Endothelial cell of umbilical vein (primary cell): ENCODE measurements at regions not wholly inside any gene's neighbourhood (a gene's known extent, or its start where the extent isn't known, plus 50 kb on each side); places are given as distances from the start of the nearest gene placed in this dataset.

Experiments used
- BruUV-seq: library from RNA; stranded (reverse); fragments of 400-500 nt; replicated peaks from 2 replicates; lab custom pipeline; 2021; lab: Mats Ljungman, UMichigan
- CTCF ChIA-PET: fragments of 300-600, 350-600 bp; sonication (Branson Sonifier 250); formaldehyde crosslinking; loops from one replicate; lab custom pipeline; 2021; ENCODE audit warnings: antibody characterized with exemption, inconsistent platforms; lab: Charles Lee
- POLR2A ChIA-PET: fragments of 300-600, 350-600 bp; sonication (Branson Sonifier 250); formaldehyde crosslinking; loops from one replicate; lab custom pipeline; 2021; ENCODE audit warnings: antibody characterized with exemption, inconsistent platforms; lab: Charles Lee
- DNase-seq: peaks from one replicate; pipeline ENCODE4 v3.0.0-alpha.2; 2011; ENCODE audit warnings: low read depth, low spot score
- FAIRE-seq: peaks from 2 replicates; lab custom pipeline; 2011; peaks lifted over from hg19 to GRCh38; lab: Jason Lieb, UNC
- H2AFZ ChIP-seq: 2 replicates; pipeline ENCODE4 v1.6.0; 2012; ENCODE audit warnings: low read depth, low read length, control low read depth, inconsistent platforms
- H3K27ac ChIP-seq: 2 replicates; pipeline ENCODE4 v1.5.1; 2011; ENCODE audit warnings: low read depth, mild to moderate bottlenecking, control low read depth, low read length, moderate library complexity; ENCODE audit not compliant: insufficient read depth
- H3K27me3 ChIP-seq, 2 experiments: 2 replicates each; pipeline versions ENCODE4 v1.6.0 to v1.6.1; 2011; ENCODE audit warnings: low read length in 2 of 2, mixed read lengths in 1 of 2; ENCODE audit not compliant: control insufficient read depth in 2 of 2, insufficient read depth in 2 of 2
- H3K36me3 ChIP-seq, 2 experiments: 2 replicates in 1 of 2; 3 replicates in 1 of 2; pipeline ENCODE4 v1.5.1; 2011; ENCODE audit warnings: low read length in 2 of 2, mild to moderate bottlenecking in 1 of 2, moderate library complexity in 1 of 2; ENCODE audit not compliant: control insufficient read depth in 2 of 2, insufficient read depth in 2 of 2; ENCODE audit errors: extremely low read depth in 1 of 2
- H3K4me1 ChIP-seq: 3 replicates; pipeline ENCODE4 v1.5.1; 2011; ENCODE audit warnings: mild to moderate bottlenecking, low read length; ENCODE audit not compliant: control insufficient read depth, insufficient read depth; ENCODE audit errors: extremely low read depth
- H3K4me2 ChIP-seq: 2 replicates; pipeline ENCODE4 v1.6.1; 2011; ENCODE audit warnings: low read length, control low read depth, mixed read lengths; ENCODE audit not compliant: insufficient read depth
- H3K4me3 ChIP-seq, 3 experiments: fragments of 200-600 bp in 1 of 3; sonication (generic), shearing (Covaris generic) in 1 of 3; replicated peaks in 1 of 3; 2 replicates each; pipeline ENCODE4 v1.5.1; 2011 to 2016; ENCODE audit warnings: control low read depth in 3 of 3, low read length in 3 of 3, mild to moderate bottlenecking in 2 of 3, inconsistent platforms in 1 of 3, low read depth in 1 of 3, moderate library complexity in 1 of 3; ENCODE audit not compliant: insufficient read depth in 1 of 3
- H3K79me2 ChIP-seq: 2 replicates; pipeline ENCODE4 v1.6.0; 2012; ENCODE audit warnings: low read length, inconsistent platforms; ENCODE audit not compliant: control insufficient read depth, insufficient read depth
- H3K9ac ChIP-seq: replicated peaks from 2 replicates; pipeline ENCODE3; 2011; ENCODE audit warnings: low read length, control low read depth; ENCODE audit not compliant: insufficient read depth; ENCODE audit errors: extremely low read depth
- H3K9me1 ChIP-seq: replicated peaks from 3 replicates; pipeline ENCODE4 v1.6.0; 2011; ENCODE audit warnings: mild to moderate bottlenecking, low read length; ENCODE audit not compliant: control insufficient read depth, insufficient read depth; ENCODE audit errors: extremely low read depth
- H3K9me3 ChIP-seq: replicated peaks from 2 replicates; pipeline ENCODE4 v1.5.1; 2012; ENCODE audit warnings: low read length, inconsistent platforms; ENCODE audit not compliant: control insufficient read depth, insufficient read depth
- H4K20me1 ChIP-seq: replicated peaks from 2 replicates; pipeline ENCODE3; 2011; ENCODE audit warnings: mild to moderate bottlenecking, low read length; ENCODE audit not compliant: control insufficient read depth, insufficient read depth; ENCODE audit errors: extremely low read depth
- EZH2 ChIP-seq: IDR thresholded peaks from 2 replicates; pipeline ENCODE4 v1.6.1; 2012; ENCODE audit warnings: borderline replicate concordance, low read depth, mild to moderate bottlenecking, moderate library complexity, low read length, inconsistent platforms; ENCODE audit not compliant: severe bottlenecking
- FOS ChIP-seq: IDR thresholded peaks from 2 replicates; pipeline ENCODE4 v1.6.1; 2011; ENCODE audit warnings: mild to moderate bottlenecking, low read length, moderate library complexity, borderline replicate concordance; ENCODE audit not compliant: insufficient read depth
- GATA2 ChIP-seq: IDR thresholded peaks from 2 replicates; pipeline ENCODE4 v1.7.0; 2011; ENCODE audit warnings: low read depth, mild to moderate bottlenecking, moderate library complexity, mixed read lengths, low read length; ENCODE audit not compliant: insufficient read length, insufficient read depth
- JUN ChIP-seq: IDR thresholded peaks from 2 replicates; pipeline ENCODE4 v1.6.1; 2011; ENCODE audit warnings: borderline replicate concordance, low read depth; ENCODE audit not compliant: insufficient read length, insufficient read depth
- MAX ChIP-seq: IDR thresholded peaks from 2 replicates; pipeline ENCODE4 v1.6.1; 2011; ENCODE audit not compliant: insufficient read depth, insufficient read length
- MYC ChIP-seq: IDR thresholded peaks from one replicate; pipeline ENCODE4 v1.6.1; 2011; ENCODE audit warnings: mild to moderate bottlenecking, low read depth, low read length
- POLR2A ChIP-seq: IDR thresholded peaks from 2 replicates; pipeline ENCODE4 v1.6.1; 2012; ENCODE audit warnings: low read depth, mild to moderate bottlenecking, control low read depth, low read length
- POLR2AphosphoS5 ChIP-seq: IDR thresholded peaks from 2 replicates; pipeline ENCODE4 v1.6.1; 2012; ENCODE audit warnings: low read depth, mild to moderate bottlenecking, control low read depth, low read length, moderate library complexity; ENCODE audit not compliant: insufficient read depth
- dilution Hi-C: fragments of 300-500 bp; cut with MboI; formaldehyde crosslinking; loops from one replicate; pipeline ENCODE4 v1.15.0; 2019; ENCODE audit warnings: low sequenced_read_pairs; ENCODE audit not compliant: extremely low pct_ligation_motif_present
- intact Hi-C: fragments of 100-400 bp; cut with micrococcal nuclease; formaldehyde crosslinking; loops from one replicate; pipeline ENCODE4 v1.10.0; 2022
- TF ChIP-seq, protein P1 (sequence below), 2 donors: IDR thresholded peaks; 1 replicate in 1 of 2; 2 replicates in 1 of 2; pipeline ENCODE4 v1.5.1; 2011; ENCODE audit warnings: low read length in 2 of 2, mild to moderate bottlenecking in 2 of 2, moderate library complexity in 2 of 2, control low read depth in 1 of 2, inconsistent platforms in 1 of 2, low read depth in 1 of 2; ENCODE audit not compliant: insufficient read depth in 1 of 2; ENCODE audit errors: extremely low read depth in 1 of 2

DNA sequence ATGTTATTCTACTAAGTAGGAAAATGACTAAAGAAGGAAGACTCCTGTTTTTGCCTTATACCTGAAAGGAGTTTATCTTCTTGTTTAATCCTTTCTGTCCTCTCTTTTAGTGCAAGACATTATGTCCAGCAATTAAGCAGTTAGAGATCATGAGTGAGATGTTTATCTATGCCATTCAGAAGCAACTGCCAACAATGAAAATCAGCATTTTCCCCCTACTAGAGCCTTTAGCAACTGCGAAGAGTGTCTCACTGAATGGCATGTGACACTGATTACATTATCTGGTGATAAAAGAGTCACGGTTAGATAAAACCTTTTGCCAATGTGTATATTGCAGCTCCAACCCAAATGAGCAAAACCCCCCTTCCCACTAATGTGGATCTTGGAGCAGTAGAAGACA is 357.7 kb upstream of the SYT4 start:
- intact Hi-C loops, result no loop called here

More for the DNA sequence above, 357.7 kb upstream of the SYT4 start:
- Histone ChIP-seq H3K4me1 (no peaks in the 10 kb centered on the region), H2AFZ (no peak overlapping the region), H3K36me3 (no peaks in the 10 kb centered on the region), H3K27me3 (no peaks in the 10 kb centered on the region), H3K79me2 (no peaks in the 10 kb centered on the region), H3K4me2 (no peak overlapping the region), H3K27ac (no peak overlapping the region), H3K9me3 (no peaks in the 10 kb centered on the region), H3K9ac (no peak overlapping the region), H3K4me3 (no peak overlapping the region), H3K9me1 (no peaks in the 10 kb centered on the region), H4K20me1 (no peaks in the 10 kb centered on the region)
- BruUV-seq, result no TSS peak
- dilution Hi-C loops, result no loop called here
- ChIA-PET POLR2A (no interaction called here), CTCF (no interaction called here)
- DNase-seq (no peak), FAIRE-seq (no peak)
- no peak for TF ChIP-seq GATA2
- TF ChIP-seq MAX, result no peak
- no peak for TF ChIP-seq POLR2A
- TF ChIP-seq, protein P1, sequence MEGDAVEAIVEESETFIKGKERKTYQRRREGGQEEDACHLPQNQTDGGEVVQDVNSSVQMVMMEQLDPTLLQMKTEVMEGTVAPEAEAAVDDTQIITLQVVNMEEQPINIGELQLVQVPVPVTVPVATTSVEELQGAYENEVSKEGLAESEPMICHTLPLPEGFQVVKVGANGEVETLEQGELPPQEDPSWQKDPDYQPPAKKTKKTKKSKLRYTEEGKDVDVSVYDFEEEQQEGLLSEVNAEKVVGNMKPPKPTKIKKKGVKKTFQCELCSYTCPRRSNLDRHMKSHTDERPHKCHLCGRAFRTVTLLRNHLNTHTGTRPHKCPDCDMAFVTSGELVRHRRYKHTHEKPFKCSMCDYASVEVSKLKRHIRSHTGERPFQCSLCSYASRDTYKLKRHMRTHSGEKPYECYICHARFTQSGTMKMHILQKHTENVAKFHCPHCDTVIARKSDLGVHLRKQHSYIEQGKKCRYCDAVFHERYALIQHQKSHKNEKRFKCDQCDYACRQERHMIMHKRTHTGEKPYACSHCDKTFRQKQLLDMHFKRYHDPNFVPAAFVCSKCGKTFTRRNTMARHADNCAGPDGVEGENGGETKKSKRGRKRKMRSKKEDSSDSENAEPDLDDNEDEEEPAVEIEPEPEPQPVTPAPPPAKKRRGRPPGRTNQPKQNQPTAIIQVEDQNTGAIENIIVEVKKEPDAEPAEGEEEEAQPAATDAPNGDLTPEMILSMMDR (IDR thresholded peaks at IDR 0.05; ENCODE audit: extremely low read depth in 1 of 2, insufficient read depth in 1 of 2, low read depth in 1 of 2, low read length in 2 of 2), result no peak
- TF ChIP-seq MYC, result no peak
- no peak for TF ChIP-seq JUN
- TF ChIP-seq POLR2AphosphoS5, result no peak
- TF ChIP-seq FOS, result no peak
- no peak for TF ChIP-seq EZH2
